ENCODE measurements at regions not wholly inside any gene's neighbourhood (a gene's known extent, or its start where the extent isn't known, plus 50 kb on each side); places are given as distances from the start of the nearest gene placed in this dataset.

DNA sequence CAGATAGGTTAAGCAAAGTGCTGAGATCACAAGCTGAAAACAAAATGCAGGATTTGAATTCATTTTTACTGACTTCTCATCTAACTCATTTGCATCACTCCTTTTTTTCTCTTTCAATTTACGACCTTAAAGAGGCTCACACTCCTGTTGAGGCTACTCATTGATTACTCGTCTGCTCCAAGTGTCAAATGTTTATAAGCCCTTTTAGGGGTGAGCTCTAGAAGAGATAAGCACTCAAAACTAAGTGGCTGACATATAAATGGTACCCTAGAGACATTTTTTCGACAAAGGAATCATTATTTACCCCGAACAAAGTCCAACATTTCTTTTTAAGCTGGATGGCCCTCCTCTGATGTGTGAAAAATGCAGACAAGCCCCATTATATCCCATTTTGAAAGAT is 483.1 kb downstream of the MAT2B start:
- ATAC-seq (no peak), DNase-seq (ENCODE audit: low spot score) (peak; percentile 1), FAIRE-seq (no peak)
- POLR2A ChIA-PET: no interaction called here
- Histone ChIP-seq H3K4me1 (ENCODE audit: insufficient read depth, low read length) (no peaks in the 10 kb centered on the region), H3K27me3 (ENCODE audit: control insufficient read depth in 1 of 2, insufficient read depth in 2 of 2, low read length in 2 of 2) (no peaks in the 10 kb centered on the region), H2AFZ (ENCODE audit: low read length) (no peak overlapping the region), H3K27ac (ENCODE audit: extremely low read length, insufficient read depth, low read length) (no peak overlapping the region), H3K4me3 (replicated peaks in 1 of 3; ENCODE audit: insufficient read depth in 1 of 3, low read depth in 2 of 3, low read length in 3 of 3) (no peak overlapping the region), H4K20me1 (ENCODE audit: insufficient read depth, low read length) (no peaks in the 10 kb centered on the region), H3K9me3 (ENCODE audit: low read length) (no peaks in the 10 kb centered on the region), H3K36me3 (replicated peaks in 1 of 2; ENCODE audit: control insufficient read depth in 1 of 2, insufficient read depth in 2 of 2, low read length in 2 of 2) (no peaks in the 10 kb centered on the region), H3K4me2 (ENCODE audit: low read depth, low read length) (no peak overlapping the region), H3K79me2 (ENCODE audit: insufficient read depth, low read length) (no peaks in the 10 kb centered on the region), H3K9ac (ENCODE audit: insufficient read depth, low read depth, low read length) (no peak overlapping the region)
- TF ChIP-seq, protein P1, sequence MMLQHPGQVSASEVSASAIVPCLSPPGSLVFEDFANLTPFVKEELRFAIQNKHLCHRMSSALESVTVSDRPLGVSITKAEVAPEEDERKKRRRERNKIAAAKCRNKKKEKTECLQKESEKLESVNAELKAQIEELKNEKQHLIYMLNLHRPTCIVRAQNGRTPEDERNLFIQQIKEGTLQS (CRISPR knock-in tag; IDR thresholded peaks at IDR 0.05): no peak
- TF ChIP-seq ZBTB4 (CRISPR knock-in tag; IDR thresholded peaks at IDR 0.05; ENCODE audit: borderline replicate concordance) (no peak), ZNF562 (CRISPR knock-in tag; IDR thresholded peaks at IDR 0.05; ENCODE audit: borderline replicate concordance) (no peak), PHB2 (IDR thresholded peaks at IDR 0.05; ENCODE audit: partially characterized antibody) (no peak), U2AF1 (optimal IDR thresholded peaks at IDR 0.05; ENCODE audit: low read depth, low read length) (no peak), NKX3-1 (CRISPR knock-in tag; IDR thresholded peaks at IDR 0.05) (no peak), HOXA3 (CRISPR knock-in tag; IDR thresholded peaks at IDR 0.05) (no peak), PRPF4 (IDR thresholded peaks at IDR 0.05; ENCODE audit: low read depth, low read length, poor library complexity, severe bottlenecking) (no peak), HNRNPUL1 (IDR thresholded peaks at IDR 0.05; ENCODE audit: low read depth, low read length) (no peak), ZNF34 (CRISPR knock-in tag; IDR thresholded peaks at IDR 0.05; ENCODE audit: borderline replicate concordance) (no peak), SOX6 (IDR thresholded peaks at IDR 0.05) (no peak), SOX6 (CRISPR knock-in tag; IDR thresholded peaks at IDR 0.05) (no peak), TOE1 (CRISPR knock-in tag; IDR thresholded peaks at IDR 0.05) (no peak), ZZZ3 (CRISPR knock-in tag; IDR thresholded peaks at IDR 0.05; ENCODE audit: borderline replicate concordance) (no peak)
- in situ Hi-C loops (cut with HindIII; ENCODE audit: extremely low pct_ligation_motif_present, low pct_unique_long_range_greater_than_20kb): no loop called here
- intact Hi-C loops (cut with micrococcal nuclease; ENCODE audit: unreplicated experiment): no loop called here
- no TSS peak for BruUV-seq (replicated peaks)
- 6% methylated on average over 4 of the region's 4 CpGs for WGBS (ENCODE audit: low lambda C conversion rate)
- CTCF ChIA-PET (ENCODE audit: low intra/inter-chr PET ratio, low total read pairs): no interaction called here
